ENCODE measurements at regions not wholly inside any gene's neighbourhood (a gene's known extent, or its start where the extent isn't known, plus 50 kb on each side); places are given as distances from the start of the nearest gene placed in this dataset.

DNA sequence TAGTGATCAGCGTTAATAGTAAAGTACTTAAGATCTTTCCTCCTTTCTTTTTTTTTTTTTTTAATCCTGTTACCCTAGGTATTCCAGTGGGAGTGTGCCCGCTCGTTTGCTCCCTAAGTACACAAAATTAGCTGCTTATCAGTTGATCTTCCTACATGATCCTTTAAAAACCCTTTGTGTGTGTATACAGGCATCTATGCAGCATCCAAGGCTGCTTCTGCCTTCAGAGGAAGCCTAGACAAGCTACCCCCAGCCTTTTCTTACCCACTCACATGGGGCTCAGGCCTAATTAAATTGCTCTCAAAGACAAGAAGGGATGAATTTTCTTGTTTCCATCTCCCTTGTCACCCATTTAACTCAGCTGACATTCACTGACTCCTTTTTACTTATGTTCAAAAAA lies 343.4 kb upstream of the LMO3 start:
- no peak for TF ChIP-seq POLR2A (IDR thresholded peaks at IDR 0.05)
- no peak for TF ChIP-seq CTCF (IDR thresholded peaks at IDR 0.05 in 8 of 11, conservative IDR thresholded peaks at IDR 0.05 in 3 of 11)

Measured in spleen (tissue), 7 donors.